GM23338 (cell line): ENCODE measurements at regions not wholly inside any gene's neighbourhood (a gene's known extent, or its start where the extent isn't known, plus 50 kb on each side); places are given as distances from the start of the nearest gene placed in this dataset.

ENCODE experiments used
- ATAC-seq: fragments of 200-7000 bp; cut with Tn5 transposase; 3 replicates; pipeline ENCODE4 v1.9.1; 2020
- DNase-seq: peaks from one replicate; pipeline ENCODE4 v3.0.0-alpha.2; 2015; ENCODE audit warnings: low spot score
- H2AFZ ChIP-seq: fragments of 200-600 bp; sonication (generic); 2 replicates; pipeline ENCODE4 v1.8.0; 2016; ENCODE audit warnings: antibody characterized with exemption, mild to moderate bottlenecking, moderate library complexity
- H3F3A ChIP-seq: fragments of 200-600 bp; sonication (generic); replicated peaks from 2 replicates; pipeline ENCODE4 v1.8.0; 2017; ENCODE audit warnings: antibody characterized with exemption, mixed run types, low read depth
- H3K27ac ChIP-seq: fragments of 200-600 bp; sonication (generic); 2 replicates; pipeline ENCODE4 v1.6.1; 2016; ENCODE audit warnings: low read depth
- H3K27me3 ChIP-seq: fragments of 200-600 bp; sonication (generic); 2 replicates; pipeline ENCODE4 v1.8.0; 2016; ENCODE audit warnings: mild to moderate bottlenecking, mixed run types, moderate library complexity; ENCODE audit not compliant: insufficient read depth
- H3K36me3 ChIP-seq: fragments of 200-600 bp; sonication (generic); 2 replicates; pipeline ENCODE4 v1.8.0; 2016; ENCODE audit warnings: mild to moderate bottlenecking; ENCODE audit not compliant: insufficient read depth
- H3K4me1 ChIP-seq: fragments of 200-600 bp; sonication (generic); 2 replicates; pipeline ENCODE4 v1.8.0; 2016; ENCODE audit warnings: mild to moderate bottlenecking, moderate library complexity; ENCODE audit not compliant: insufficient read depth
- H3K4me2 ChIP-seq: fragments of 200-600 bp; sonication (generic); 2 replicates; pipeline ENCODE4 v1.7.1; 2017; ENCODE audit warnings: mixed run types
- H3K4me3 ChIP-seq: fragments of 200-600 bp; sonication (generic); 2 replicates; pipeline ENCODE4 v1.6.1; 2016; ENCODE audit warnings: mixed run types
- H3K79me2 ChIP-seq: fragments of 200-600 bp; sonication (generic); replicated peaks from 2 replicates; pipeline ENCODE4 v1.8.0; 2017; ENCODE audit warnings: mild to moderate bottlenecking; ENCODE audit not compliant: insufficient read depth
- H3K9me2 ChIP-seq: fragments of 200-600 bp; sonication (generic); 2 replicates; pipeline ENCODE4 v1.8.0; 2017; ENCODE audit not compliant: insufficient read depth
- H4K20me1 ChIP-seq: fragments of 200-600 bp; sonication (generic); replicated peaks from 2 replicates; pipeline ENCODE4 v1.8.0; 2017; ENCODE audit warnings: mild to moderate bottlenecking; ENCODE audit not compliant: insufficient read depth
- H3K27ac Mint-ChIP-seq: 2 replicates; pipeline ENCODE4 v1.8.0; 2020; ENCODE audit warnings: inconsistent platforms, mild to moderate bottlenecking, moderate library complexity, mixed read lengths
- H3K27me3 Mint-ChIP-seq: 3 replicates; pipeline ENCODE4 v1.8.0; 2022; ENCODE audit warnings: low read depth, mild to moderate bottlenecking, moderate library complexity, mixed read lengths, inconsistent platforms; ENCODE audit not compliant: insufficient read depth, poor library complexity
- H3K36me3 Mint-ChIP-seq: 3 replicates; pipeline ENCODE4 v1.8.0; 2021; ENCODE audit warnings: low read depth, mild to moderate bottlenecking, inconsistent platforms, moderate library complexity, mixed read lengths
- H3K4me1 Mint-ChIP-seq: 3 replicates; pipeline ENCODE4 v1.8.0; 2020; ENCODE audit warnings: mild to moderate bottlenecking, inconsistent platforms, mixed read lengths
- H3K4me3 Mint-ChIP-seq: 3 replicates; pipeline ENCODE4 v1.8.0; 2021; ENCODE audit warnings: moderate library complexity, mild to moderate bottlenecking, inconsistent platforms, mixed read lengths
- H3K9me3 Mint-ChIP-seq: 3 replicates; pipeline ENCODE4 v1.8.0; 2020; ENCODE audit warnings: moderate library complexity, mild to moderate bottlenecking, inconsistent platforms, mixed read lengths
- CREB1 ChIP-seq: fragments of 250-450 bp; sonication (Bioruptor Pico); IDR thresholded peaks from 2 replicates; pipeline ENCODE4 v1.5.0; 2020; ENCODE audit warnings: low read depth, mild to moderate bottlenecking, moderate library complexity
- CTCF ChIP-seq, 2 experiments: fragments of 200-600 bp in 1 of 2; sonication (generic) in 1 of 2; conservative IDR thresholded peaks; 2 replicates each; pipeline versions ENCODE4 v1.5.1 to v1.6.1; 2016 to 2017; ENCODE audit warnings: antibody characterized with exemption in 2 of 2, low read depth in 2 of 2, mild to moderate bottlenecking in 2 of 2, moderate library complexity in 1 of 2
- ETS1 ChIP-seq: IDR thresholded peaks from 2 replicates; pipeline ENCODE4 v1.6.1; 2016; ENCODE audit warnings: antibody characterized with exemption
- EZH2 ChIP-seq: fragments of 200-600 bp; sonication (generic); IDR thresholded peaks from one replicate; pipeline ENCODE4 v1.8.0; 2017; ENCODE audit warnings: antibody characterized with exemption, mild to moderate bottlenecking, low read depth; ENCODE audit not compliant: unreplicated experiment
- EZH2phosphoT487 ChIP-seq: fragments of 200-600 bp; sonication (generic); IDR thresholded peaks from one replicate; pipeline ENCODE4 v1.8.1; 2018; ENCODE audit warnings: antibody characterized with exemption; ENCODE audit not compliant: unreplicated experiment
- JUNB ChIP-seq: IDR thresholded peaks from one replicate; pipeline ENCODE4 v1.6.1; 2016; ENCODE audit warnings: antibody characterized with exemption; ENCODE audit not compliant: unreplicated experiment
- POLR2AphosphoS5 ChIP-seq: IDR thresholded peaks from 2 replicates; pipeline ENCODE4 v1.6.1; 2016; ENCODE audit warnings: antibody characterized with exemption, low read depth
- ZNF462 ChIP-seq: fragments of 250-450 bp; sonication (Bioruptor Pico); IDR thresholded peaks from 2 replicates; pipeline ENCODE4 v1.5.0; 2020; ENCODE audit warnings: mild to moderate bottlenecking, moderate library complexity

- no peaks in the 10 kb centered on the region for H3K27me3 ChIP-seq
- H3K4me1 Mint-ChIP-seq, result peaks cover 11% of the 10 kb centered on the region
- no peaks in the 10 kb centered on the region for H3K9me2 ChIP-seq
- H3K79me2 ChIP-seq, result no peaks in the 10 kb centered on the region
- H3K9me3 Mint-ChIP-seq, result peaks cover under 1% of the 10 kb centered on the region; the same call in 2 of the 3 replicates
- no peak for TF ChIP-seq EZH2
- TF ChIP-seq EZH2phosphoT487, result no peak
- TF ChIP-seq CREB1 (CRISPR knock-in tag), result no peak
- no peak for TF ChIP-seq ZNF462 (CRISPR knock-in tag)
- no peak for TF ChIP-seq POLR2AphosphoS5
- TF ChIP-seq ETS1, result no peak
- TF ChIP-seq JUNB, result no peak
- TF ChIP-seq CTCF (conservative IDR thresholded peaks at IDR 0.05; ENCODE audit: low read depth in 2 of 2), result no peak
- peaks cover 15% of the 10 kb centered on the region for H3K4me1 ChIP-seq
- H3F3A ChIP-seq, result no peaks in the 10 kb centered on the region
- peaks cover 6% of the 10 kb centered on the region for H3K27me3 Mint-ChIP-seq
- H3K27ac Mint-ChIP-seq, result no peak overlapping the region
- no peak for ATAC-seq
- H3K27ac ChIP-seq, result no peak overlapping the region
- H3K36me3 ChIP-seq, result no peaks in the 10 kb centered on the region
- no peak overlapping the region for H3K4me3 Mint-ChIP-seq
- DNase-seq, result no peak
- no peak overlapping the region for H2AFZ ChIP-seq
- H3K36me3 Mint-ChIP-seq, result peaks cover 4% of the 10 kb centered on the region; the same call in 1 of the 3 replicates
- H3K4me2 ChIP-seq, result no peak overlapping the region
- H3K4me3 ChIP-seq, result no peak overlapping the region
- no peaks in the 10 kb centered on the region for H4K20me1 ChIP-seq
Measured at GRCh38 chr4:56250776-56251175, 136.5 kb downstream of the AASDH start.
